H9 (cell line): ENCODE measurements at regions not wholly inside any gene's neighbourhood (a gene's known extent, or its start where the extent isn't known, plus 50 kb on each side); places are given as distances from the start of the nearest gene placed in this dataset.

ENCODE experiments used
- DNase-seq: peaks from one replicate; pipeline ENCODE4 v3.0.0-alpha.2; 2017
- H2AFZ ChIP-seq: one replicate; pipeline ENCODE4 v1.6.1; 2013; ENCODE audit warnings: mild to moderate bottlenecking, low read length, control low read depth, moderate library complexity
- H2AK5ac ChIP-seq: 2 replicates; pipeline ENCODE4 v1.6.1; 2013; ENCODE audit warnings: low read length, control low read depth, mixed read lengths; ENCODE audit not compliant: insufficient read length
- H2BK120ac ChIP-seq: one replicate; pipeline ENCODE4 v1.6.1; 2013; ENCODE audit warnings: low read depth, mild to moderate bottlenecking, low read length, control low read depth, inconsistent platforms; ENCODE audit not compliant: poor library complexity, severe bottlenecking
- H2BK12ac ChIP-seq: 2 replicates; pipeline ENCODE4 v1.6.1; 2013; ENCODE audit warnings: low read length, control low read depth, mixed read lengths, low read depth; ENCODE audit not compliant: insufficient read length
- H2BK15ac ChIP-seq: 2 replicates; pipeline ENCODE4 v1.6.1; 2013; ENCODE audit warnings: low read depth, low read length, control low read depth
- H2BK20ac ChIP-seq: one replicate; pipeline ENCODE4 v1.6.1; 2013; ENCODE audit warnings: low read depth, mild to moderate bottlenecking, low read length, control low read depth, inconsistent platforms; ENCODE audit not compliant: poor library complexity, severe bottlenecking
- H2BK5ac ChIP-seq: 2 replicates; pipeline ENCODE4 v1.6.1; 2013; ENCODE audit warnings: low read length, control low read depth, mixed read lengths; ENCODE audit not compliant: insufficient read length
- H3K14ac ChIP-seq: 2 replicates; pipeline ENCODE4 v1.6.1; 2013; ENCODE audit warnings: low read length, control low read depth; ENCODE audit not compliant: insufficient read depth
- H3K18ac ChIP-seq: 2 replicates; pipeline ENCODE4 v1.6.1; 2013; ENCODE audit warnings: low read depth, mild to moderate bottlenecking, mixed read lengths, low read length, control low read depth; ENCODE audit not compliant: insufficient read length
- H3K23ac ChIP-seq: 2 replicates; pipeline ENCODE4 v1.6.1; 2013; ENCODE audit warnings: low read length, control low read depth, mixed read lengths, low read depth; ENCODE audit not compliant: insufficient read length
- H3K23me2 ChIP-seq: 2 replicates; pipeline ENCODE4 v1.6.1; 2013; ENCODE audit warnings: low read depth, mild to moderate bottlenecking, mixed read lengths, low read length, control low read depth; ENCODE audit not compliant: insufficient read length, poor library complexity, severe bottlenecking
- H3K27ac ChIP-seq: 2 replicates; pipeline ENCODE4 v1.5.1; 2013; ENCODE audit warnings: low read length, control low read depth, mixed read lengths, low read depth; ENCODE audit not compliant: insufficient read length
- H3K27me3 ChIP-seq: 2 replicates; pipeline ENCODE4 v1.6.1; 2013; ENCODE audit warnings: low read length, control low read depth, inconsistent platforms; ENCODE audit not compliant: insufficient read depth
- H3K4ac ChIP-seq: 2 replicates; pipeline ENCODE4 v1.6.1; 2013; ENCODE audit warnings: low read depth, mild to moderate bottlenecking, control low read depth, inconsistent platforms, low read length, moderate library complexity
- H3K4me1 ChIP-seq: 2 replicates; pipeline ENCODE4 v1.6.1; 2013; ENCODE audit warnings: low read length, control low read depth, inconsistent platforms; ENCODE audit not compliant: insufficient read depth
- H3K4me2 ChIP-seq: 2 replicates; pipeline ENCODE4 v1.6.1; 2013; ENCODE audit warnings: low read length, control low read depth, mixed read lengths; ENCODE audit not compliant: insufficient read length, insufficient read depth
- H3K56ac ChIP-seq: 2 replicates; pipeline ENCODE4 v1.6.1; 2013; ENCODE audit warnings: low read depth, mild to moderate bottlenecking, mixed read lengths, low read length, control low read depth; ENCODE audit not compliant: insufficient read length
- H3K79me1 ChIP-seq: 2 replicates; pipeline ENCODE4 v1.6.1; 2013; ENCODE audit warnings: low read depth, mild to moderate bottlenecking, moderate library complexity, low read length, control low read depth, inconsistent platforms; ENCODE audit not compliant: insufficient read depth, poor library complexity, severe bottlenecking
- H3K79me2 ChIP-seq: 2 replicates; pipeline ENCODE4 v1.6.1; 2013; ENCODE audit warnings: low read length, control low read depth, inconsistent platforms; ENCODE audit not compliant: insufficient read depth
- H3K9ac ChIP-seq: 2 replicates; pipeline ENCODE4 v1.6.1; 2013; ENCODE audit warnings: low read length, control low read depth, mixed read lengths; ENCODE audit not compliant: insufficient read length; ENCODE audit errors: extremely low read depth
- H3K9me3 ChIP-seq: one replicate; pipeline ENCODE4 v1.6.1; 2013; ENCODE audit warnings: low read depth, low read length, inconsistent platforms; ENCODE audit not compliant: control insufficient read depth
- H3T11ph ChIP-seq: one replicate; pipeline ENCODE4 v1.6.1; 2013; ENCODE audit warnings: mild to moderate bottlenecking, low read length, control low read depth, inconsistent platforms
- H4K20me1 ChIP-seq: one replicate; pipeline ENCODE4 v1.6.1; 2013; ENCODE audit not compliant: control insufficient read depth, insufficient read length, insufficient read depth
- H4K5ac ChIP-seq: 2 replicates; pipeline ENCODE4 v1.6.1; 2013; ENCODE audit warnings: low read depth, mild to moderate bottlenecking, mixed read lengths, low read length, control low read depth; ENCODE audit not compliant: insufficient read length
- H4K8ac ChIP-seq: replicated peaks from 2 replicates; pipeline ENCODE4 v1.6.1; 2013; ENCODE audit warnings: low read length, control low read depth, mixed read lengths, low read depth; ENCODE audit not compliant: insufficient read length
- H4K91ac ChIP-seq: 2 replicates; pipeline ENCODE4 v1.6.1; 2013; ENCODE audit warnings: low read depth, mild to moderate bottlenecking, moderate library complexity, mixed read lengths, low read length, control low read depth; ENCODE audit not compliant: insufficient read length
- H3K27ac Mint-ChIP-seq, 3 experiments: 2 replicates in 2 of 3; 3 replicates in 1 of 3; pipeline ENCODE4 v1.8.0; 2020 to 2021; ENCODE audit warnings: mixed read lengths in 3 of 3, mild to moderate bottlenecking in 1 of 3, moderate library complexity in 1 of 3
- H3K27me3 Mint-ChIP-seq: 2 replicates; pipeline ENCODE4 v1.8.0; 2021; ENCODE audit warnings: low read depth, mild to moderate bottlenecking, moderate library complexity, mixed read lengths
- H3K36me3 Mint-ChIP-seq, 3 experiments: 2 replicates in 2 of 3; 3 replicates in 1 of 3; pipeline ENCODE4 v1.8.0; 2020 to 2021; ENCODE audit warnings: low read depth in 3 of 3, mixed read lengths in 3 of 3; ENCODE audit not compliant: insufficient read depth in 1 of 3
- H3K4me1 Mint-ChIP-seq, 2 experiments: 2 replicates each; pipeline ENCODE4 v1.8.0; 2020; ENCODE audit warnings: mixed read lengths in 2 of 2
- H3K4me3 Mint-ChIP-seq, 2 experiments: 2 replicates in 1 of 2; 3 replicates in 1 of 2; pipeline ENCODE4 v1.8.0; 2020 to 2021; ENCODE audit warnings: mild to moderate bottlenecking in 2 of 2, mixed read lengths in 2 of 2, moderate library complexity in 1 of 2
- H3K9me3 Mint-ChIP-seq, 2 experiments: 2 replicates in 1 of 2; 3 replicates in 1 of 2; pipeline ENCODE4 v1.8.0; 2020; ENCODE audit warnings: mild to moderate bottlenecking in 2 of 2, mixed read lengths in 2 of 2, moderate library complexity in 1 of 2
- CTCF ChIP-seq: fragments of 200-600 bp; sonication (generic); conservative IDR thresholded peaks from 3 replicates; pipeline ENCODE4 v1.8.0; 2021; ENCODE audit warnings: antibody characterized with exemption, mild to moderate bottlenecking
- WGBS: extraction: QIAGEN DNeasy Blood & Tissue Kit; methylation state at CpG from one replicate; pipeline ENCODE4 v1.1.7; 2013; ENCODE audit warnings: missing lambda C conversion rate, low lambda C conversion rate, mixed read lengths; ENCODE audit not compliant: insufficient read length; ENCODE audit errors: extremely low coverage; 5-methylcytosine and 5-hydroxymethylcytosine counted together

- Histone ChIP-seq H3K9ac (no peak overlapping the region), H2AFZ (no peak overlapping the region), H3K23ac (no peak overlapping the region), H3K79me2 (no peaks in the 10 kb centered on the region), H2BK15ac (no peak overlapping the region), H3K4me1 (no peaks in the 10 kb centered on the region), H4K20me1 (no peaks in the 10 kb centered on the region), H3K56ac (no peak overlapping the region), H3K4me2 (no peak overlapping the region), H3K27ac (no peak overlapping the region), H4K5ac (no peak overlapping the region), H3K79me1 (no peaks in the 10 kb centered on the region), H3K18ac (no peak overlapping the region), H3K9me3 (no peaks in the 10 kb centered on the region), H3K23me2 (no peaks in the 10 kb centered on the region), H4K8ac (no peak overlapping the region), H3K27me3 (no peaks in the 10 kb centered on the region), H3K14ac (no peak overlapping the region), H3T11ph (no peak overlapping the region), H2BK12ac (no peak overlapping the region), H2BK120ac (no peak overlapping the region), H4K91ac (no peak overlapping the region), H2BK20ac (no peak overlapping the region), H2BK5ac (no peak overlapping the region), H3K4ac (no peak overlapping the region), H2AK5ac (no peak overlapping the region)
- Mint-ChIP-seq H3K36me3 (no peaks in the 10 kb centered on the region; a peak in 1 of 7 replicates), H3K27ac (no peak overlapping the region), H3K27me3 (no peaks in the 10 kb centered on the region), H3K4me3 (no peak overlapping the region), H3K4me1 (no peaks in the 10 kb centered on the region), H3K9me3 (peaks cover 0 to 2% of the 10 kb centered on the region in 2 experiments; a peak in 2 of 5 replicates)
- WGBS: no CpG with 5 or more reads among the region's 1 CpG
- TF ChIP-seq CTCF: no peak
- no peak for DNase-seq
Observed at GRCh38 chr20:39756369-39756768, 794.2 kb downstream of the DHX35 start.
